SJCRH30 (cell line): ENCODE measurements at regions not wholly inside any gene's neighbourhood (a gene's known extent, or its start where the extent isn't known, plus 50 kb on each side); places are given as distances from the start of the nearest gene placed in this dataset.
A peak's percentile ranks its signal among the peaks of the same experiment; 100 is the strongest.

ENCODE experiments used
- DNase-seq, 2 experiments: peaks; one replicate each; pipeline ENCODE4 v3.0.0-alpha.2; 2015 to 2020
- H3K27ac ChIP-seq: fragments of 250-450 bp; sonication (Bioruptor Pico); 2 replicates; pipeline ENCODE4 v1.5.1; 2020; ENCODE audit warnings: mild to moderate bottlenecking, moderate library complexity
- H3K27me3 ChIP-seq: fragments of 250-450 bp; sonication (Bioruptor Pico); 2 replicates; pipeline ENCODE4 v1.5.1; 2020; ENCODE audit warnings: mild to moderate bottlenecking, moderate library complexity
- H3K36me3 ChIP-seq: fragments of 250-450 bp; sonication (Bioruptor Pico); 2 replicates; pipeline ENCODE4 v1.5.1; 2020; ENCODE audit warnings: mild to moderate bottlenecking, moderate library complexity
- H3K4me1 ChIP-seq: fragments of 250-450 bp; sonication (Bioruptor Pico); 2 replicates; pipeline ENCODE4 v1.5.1; 2020; ENCODE audit warnings: mild to moderate bottlenecking, moderate library complexity
- H3K4me3 ChIP-seq: fragments of 250-450 bp; sonication (Bioruptor Pico); 2 replicates; pipeline ENCODE4 v1.5.1; 2020; ENCODE audit warnings: mild to moderate bottlenecking, moderate library complexity
- H3K9me3 ChIP-seq: fragments of 250-450 bp; sonication (Bioruptor Pico); replicated peaks from 2 replicates; pipeline ENCODE4 v1.5.1; 2020; ENCODE audit warnings: mild to moderate bottlenecking, moderate library complexity

GRCh38 chr22:25368271-25368670 lies 148.8 kb downstream of the CRYBB2 start:
- Histone ChIP-seq H3K36me3 (peaks cover 14% of the 10 kb centered on the region), H3K27me3 (no peaks in the 10 kb centered on the region), H3K9me3 (no peaks in the 10 kb centered on the region), H3K4me1 (peaks cover 3% of the 10 kb centered on the region; the same call in 1 of the 2 replicates), H3K4me3 (no peak overlapping the region), H3K27ac (no peak overlapping the region)
- peak; percentile 31 to 39 for DNase-seq

DNA sequence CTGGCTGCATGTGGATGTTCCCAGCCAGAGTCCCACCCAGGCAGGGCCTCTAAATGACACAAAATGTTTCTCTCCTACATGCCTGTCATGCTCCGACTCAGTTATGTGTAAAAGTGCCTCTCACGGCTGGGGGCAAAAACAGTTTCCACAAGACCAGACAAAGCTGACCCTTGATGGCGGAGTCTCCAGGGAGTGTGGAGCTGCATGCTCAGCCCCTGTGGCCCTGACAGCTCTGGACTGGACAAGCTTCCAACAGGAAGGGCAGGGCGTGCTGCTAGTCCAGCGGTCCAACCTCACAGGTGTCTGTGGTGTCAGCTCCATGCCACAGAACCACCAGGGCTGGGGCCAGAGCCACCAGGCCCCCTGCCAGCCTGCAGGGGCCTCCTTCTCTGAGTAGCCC lies 149.6 kb downstream of the CRYBB2 start:
- no peaks in the 10 kb centered on the region for H3K27me3 ChIP-seq
- no peak for DNase-seq
- H3K27ac ChIP-seq: no peak overlapping the region
- no peak overlapping the region for H3K4me3 ChIP-seq
- H3K36me3 ChIP-seq: peaks cover 20% of the 10 kb centered on the region
- H3K4me1 ChIP-seq: peaks cover 3% of the 10 kb centered on the region; the same call in 1 of the 2 replicates
- no peaks in the 10 kb centered on the region for H3K9me3 ChIP-seq

GRCh38 chr22:25370322-25370721 lies 150.9 kb downstream of the CRYBB2 start:
- Histone ChIP-seq H3K36me3 (peaks cover 30% of the 10 kb centered on the region), H3K27ac (no peak overlapping the region), H3K27me3 (no peaks in the 10 kb centered on the region), H3K9me3 (no peaks in the 10 kb centered on the region), H3K4me3 (no peak overlapping the region), H3K4me1 (peaks cover 3% of the 10 kb centered on the region; the same call in 1 of the 2 replicates)
- no peak for DNase-seq

DNA sequence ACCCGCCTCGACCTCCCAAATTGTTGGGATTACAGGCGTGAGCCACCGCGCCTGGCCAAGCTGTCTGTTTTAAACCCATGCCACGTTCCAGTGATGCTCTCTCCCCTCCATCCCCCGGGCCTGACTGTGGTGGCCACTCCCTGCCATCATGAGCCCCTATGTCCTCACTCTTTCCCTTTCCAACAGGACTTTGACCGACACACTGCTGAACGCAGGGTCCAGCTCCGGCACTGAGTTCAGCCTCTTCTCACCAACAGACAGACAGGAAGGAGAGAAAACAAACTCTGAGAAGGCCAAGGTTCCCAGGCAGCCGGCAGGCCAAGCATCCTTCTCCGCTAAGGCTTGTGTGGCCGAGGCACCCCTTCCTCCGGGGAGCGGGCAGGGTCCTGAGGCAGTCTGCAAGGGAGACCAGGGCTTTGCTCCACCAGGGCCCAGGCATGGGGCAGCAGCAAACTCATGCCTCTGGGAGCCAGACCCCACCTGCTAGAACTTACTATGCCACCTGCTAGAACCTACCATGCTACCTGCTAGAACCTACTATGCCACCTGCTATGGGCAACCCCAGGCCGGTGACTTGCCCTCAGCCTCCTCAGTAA lies 152.7 kb downstream of the CRYBB2 start:
- Histone ChIP-seq H3K27ac (no peak overlapping the region), H3K4me1 (peaks cover 3% of the 10 kb centered on the region; the same call in 1 of the 2 replicates), H3K27me3 (no peaks in the 10 kb centered on the region), H3K4me3 (no peak overlapping the region), H3K9me3 (no peaks in the 10 kb centered on the region), H3K36me3 (peaks cover 34% of the 10 kb centered on the region)
- no peak for DNase-seq

DNA sequence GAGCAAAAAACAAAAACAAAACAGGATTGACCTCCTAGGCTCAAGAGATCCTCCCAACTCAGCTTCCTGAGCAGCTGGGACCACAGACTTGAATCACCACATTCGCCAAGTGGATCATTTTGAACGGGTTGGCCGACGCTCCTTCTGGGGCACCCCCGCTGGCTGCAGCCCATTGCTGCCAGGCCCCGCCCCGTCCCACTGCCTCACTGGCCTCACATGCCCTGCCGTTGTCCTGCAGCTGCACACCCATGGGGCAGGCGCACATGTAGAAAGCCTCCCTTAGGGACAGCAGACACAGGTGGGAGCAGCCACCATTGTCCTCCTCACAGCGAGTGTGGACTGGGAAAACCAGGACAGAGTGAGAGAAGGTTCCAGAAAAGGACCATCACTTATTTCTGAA lies 154.5 kb downstream of the CRYBB2 start:
- H3K4me3 ChIP-seq: no peak overlapping the region
- H3K27ac ChIP-seq: no peak overlapping the region
- DNase-seq: no peak
- H3K36me3 ChIP-seq: peaks cover 48% of the 10 kb centered on the region
- no peaks in the 10 kb centered on the region for H3K27me3 ChIP-seq
- no peaks in the 10 kb centered on the region for H3K9me3 ChIP-seq
- H3K4me1 ChIP-seq: peaks cover under 1% of the 10 kb centered on the region

GRCh38 chr22:25374869-25375268 lies 155.4 kb downstream of the CRYBB2 start:
- DNase-seq: no peak
- Histone ChIP-seq H3K4me3 (no peak overlapping the region), H3K27me3 (no peaks in the 10 kb centered on the region), H3K9me3 (no peaks in the 10 kb centered on the region), H3K27ac (no peak overlapping the region), H3K36me3 (peaks cover 57% of the 10 kb centered on the region), H3K4me1 (no peaks in the 10 kb centered on the region; the same call in 1 of the 2 replicates)

DNA sequence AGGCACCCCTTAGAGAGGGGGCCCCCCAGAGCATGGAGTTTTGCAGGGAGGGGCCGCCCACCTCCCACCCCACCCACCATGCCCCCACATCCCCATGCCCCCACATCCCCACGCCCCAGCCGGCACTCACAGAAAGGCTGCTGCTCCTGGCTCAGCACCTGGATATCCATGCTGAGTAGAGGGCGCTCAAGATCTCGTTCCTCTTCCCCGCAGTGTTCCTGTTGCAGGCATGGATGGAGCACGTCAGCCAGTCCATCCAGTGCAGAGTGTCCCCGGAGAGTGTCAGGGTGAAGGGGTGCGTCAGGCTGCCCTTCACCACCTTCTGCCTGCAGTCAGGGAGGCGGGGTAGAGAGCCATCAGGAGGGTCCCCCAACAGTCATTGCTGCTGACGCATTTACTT lies 156.2 kb downstream of the CRYBB2 start:
- no peak for DNase-seq
- Histone ChIP-seq H3K4me3 (no peak overlapping the region), H3K27ac (no peak overlapping the region), H3K36me3 (peaks cover 63% of the 10 kb centered on the region), H3K27me3 (no peaks in the 10 kb centered on the region), H3K4me1 (no peaks in the 10 kb centered on the region; the same call in 1 of the 2 replicates), H3K9me3 (no peaks in the 10 kb centered on the region)

DNA sequence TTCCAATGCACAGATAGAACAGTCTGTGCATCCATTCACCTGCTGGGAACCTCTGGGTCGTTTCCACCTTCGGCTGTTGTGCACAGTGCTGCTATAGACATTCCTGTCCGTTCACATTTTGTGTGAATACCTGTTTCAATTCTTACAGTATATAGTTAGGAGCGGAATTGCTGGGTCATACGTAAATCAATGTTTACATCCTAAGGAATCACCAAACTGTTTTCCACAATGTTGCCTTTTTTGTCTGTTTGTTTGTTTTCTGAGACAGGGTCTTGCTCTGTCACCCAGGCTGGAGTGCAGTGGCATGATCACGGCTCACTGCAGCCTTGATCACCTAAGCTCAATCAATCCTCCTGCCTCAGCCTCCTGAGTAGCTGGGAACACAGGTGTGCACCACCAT lies 158.3 kb downstream of the CRYBB2 start:
- Histone ChIP-seq H3K27ac (no peak overlapping the region), H3K4me1 (no peaks in the 10 kb centered on the region; the same call in 1 of the 2 replicates), H3K4me3 (no peak overlapping the region), H3K9me3 (no peaks in the 10 kb centered on the region), H3K36me3 (peaks cover 66% of the 10 kb centered on the region), H3K27me3 (no peaks in the 10 kb centered on the region)
- no peak for DNase-seq

DNA sequence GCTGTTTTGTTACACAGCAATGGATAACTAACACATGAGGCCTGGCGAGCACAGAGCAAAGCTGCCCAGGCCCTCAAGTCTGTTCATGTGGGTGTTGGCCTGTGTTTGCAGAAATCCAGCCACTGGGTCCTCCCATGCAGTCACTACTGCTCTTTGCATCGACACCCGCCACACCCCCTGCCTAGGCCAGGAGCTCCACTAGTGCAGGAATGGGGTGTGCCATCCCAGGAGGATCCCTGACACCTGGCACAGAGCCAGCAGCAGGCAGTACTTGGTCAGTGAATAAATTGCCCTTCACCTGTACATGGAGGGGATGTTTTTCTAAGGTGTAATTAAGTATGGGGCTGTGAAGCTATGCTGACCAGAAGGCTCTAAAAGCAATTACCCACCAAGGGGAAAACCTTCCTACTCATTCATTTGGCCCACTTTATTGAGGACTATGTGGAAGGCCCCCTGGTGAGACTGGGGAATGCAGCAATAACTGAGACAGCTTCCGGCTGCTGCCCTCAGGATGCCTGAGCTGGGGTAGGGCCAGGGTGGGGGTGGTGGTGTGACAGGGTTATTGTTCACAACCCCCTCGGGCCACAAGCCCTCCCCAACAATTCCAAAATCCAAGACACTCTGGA lies 160.8 kb downstream of the CRYBB2 start:
- Histone ChIP-seq H3K9me3 (no peaks in the 10 kb centered on the region), H3K27ac (no peak overlapping the region), H3K4me1 (no peaks in the 10 kb centered on the region; the same call in 1 of the 2 replicates), H3K27me3 (no peaks in the 10 kb centered on the region), H3K4me3 (no peak overlapping the region), H3K36me3 (peaks cover 47% of the 10 kb centered on the region)
- no peak for DNase-seq

DNA sequence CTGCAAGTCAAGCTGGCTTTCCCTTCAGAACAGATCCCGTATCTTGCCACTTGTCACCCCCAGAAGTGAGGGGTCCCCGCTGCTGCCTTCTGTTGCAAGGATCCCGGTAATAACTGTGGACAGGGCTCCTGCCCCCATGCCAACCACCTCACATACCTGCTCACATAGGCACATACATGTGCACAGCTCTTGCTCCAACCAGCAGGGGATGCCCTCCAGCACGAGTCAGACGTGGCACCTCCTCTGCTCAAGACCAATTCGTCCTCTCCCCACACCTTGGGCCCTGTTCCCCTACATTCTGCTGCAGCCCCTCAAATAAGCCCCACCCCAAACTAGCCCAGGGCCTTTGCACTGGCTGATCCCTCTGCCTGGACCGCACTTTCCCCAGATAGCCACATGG lies 163.3 kb downstream of the CRYBB2 start:
- Histone ChIP-seq H3K9me3 (no peaks in the 10 kb centered on the region), H3K27me3 (no peaks in the 10 kb centered on the region), H3K4me1 (no peaks in the 10 kb centered on the region; the same call in 1 of the 2 replicates), H3K27ac (no peak overlapping the region), H3K4me3 (no peak overlapping the region), H3K36me3 (peaks cover 36% of the 10 kb centered on the region)
- no peak for DNase-seq

- no peaks in the 10 kb centered on the region; the same call in none of the 2 replicates for H3K4me1 ChIP-seq
- DNase-seq: no peak
- H3K27me3 ChIP-seq: no peaks in the 10 kb centered on the region
- no peak overlapping the region for H3K27ac ChIP-seq
- H3K36me3 ChIP-seq: peaks cover 35% of the 10 kb centered on the region
- no peak overlapping the region for H3K4me3 ChIP-seq
- no peaks in the 10 kb centered on the region for H3K9me3 ChIP-seq
These were observed 163.9 kb downstream of the CRYBB2 start for GRCh38 chr22:25383278-25383820.

DNA sequence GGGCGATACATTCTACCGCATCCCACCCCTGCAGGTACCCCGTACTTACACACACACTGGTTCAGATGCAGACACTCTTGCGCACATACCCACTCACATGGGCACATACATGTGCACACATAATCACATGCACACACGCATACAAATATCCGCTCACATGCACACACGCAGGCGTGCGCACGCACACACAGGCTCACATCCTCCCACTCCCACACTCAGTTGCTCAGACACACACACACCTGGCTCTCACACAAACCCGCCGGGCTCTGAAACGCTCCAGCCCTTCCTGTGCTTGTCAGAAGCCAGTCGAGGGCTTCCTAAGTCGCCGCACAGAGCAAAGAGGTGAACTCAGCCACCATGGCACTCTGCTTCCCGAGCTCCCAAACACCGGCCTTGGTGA lies 164.5 kb downstream of the CRYBB2 start:
- H3K9me3 ChIP-seq: no peaks in the 10 kb centered on the region
- no peaks in the 10 kb centered on the region for H3K27me3 ChIP-seq
- H3K27ac ChIP-seq: no peak overlapping the region
- no peak overlapping the region for H3K4me3 ChIP-seq
- H3K36me3 ChIP-seq: peaks cover 30% of the 10 kb centered on the region
- no peak for DNase-seq
- H3K4me1 ChIP-seq: peaks cover 4% of the 10 kb centered on the region

DNA sequence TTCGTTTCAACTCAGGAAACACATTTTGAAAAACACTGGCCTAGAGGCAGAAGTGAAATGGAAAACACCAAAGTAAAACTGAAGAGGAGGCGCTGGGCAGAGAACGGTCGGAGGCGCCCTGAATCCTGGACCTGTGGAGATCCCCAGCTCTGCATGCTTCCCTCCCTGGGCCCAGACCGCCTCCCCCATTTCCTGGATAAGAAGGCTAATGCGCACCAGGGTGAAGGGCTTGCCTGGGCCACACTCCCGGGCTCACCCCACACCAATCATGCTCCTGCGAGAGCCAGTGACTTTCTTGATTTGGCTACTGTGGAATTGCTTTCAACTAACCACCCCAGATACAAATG lies 167.1 kb downstream of the CRYBB2 start:
- H3K27ac ChIP-seq: no peak overlapping the region
- peaks cover 6% of the 10 kb centered on the region; the same call in 1 of the 2 replicates for H3K36me3 ChIP-seq
- no peak overlapping the region for H3K4me3 ChIP-seq
- peaks cover 7% of the 10 kb centered on the region; the same call in 1 of the 2 replicates for H3K4me1 ChIP-seq
- no peak for DNase-seq
- H3K9me3 ChIP-seq: no peaks in the 10 kb centered on the region
- H3K27me3 ChIP-seq: no peaks in the 10 kb centered on the region

DNA sequence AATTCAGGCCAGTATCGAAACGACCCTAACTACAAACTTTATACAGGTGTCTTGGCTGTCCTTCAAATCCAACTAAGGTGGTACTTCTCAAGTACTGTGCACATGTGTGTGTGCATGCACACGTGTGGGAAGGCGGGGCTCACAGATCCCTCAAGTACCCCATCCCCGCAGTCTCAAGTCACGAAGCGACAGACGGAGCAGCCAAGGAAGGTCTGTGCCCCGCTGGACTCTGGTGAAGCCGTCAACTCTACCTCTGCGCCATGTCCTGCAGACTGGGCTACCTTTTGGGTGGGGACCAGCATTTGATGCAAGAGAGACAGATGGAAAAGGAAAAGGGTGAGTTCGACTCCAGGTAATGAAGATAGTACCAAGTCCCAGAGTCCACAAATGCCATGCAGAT lies 169.0 kb downstream of the CRYBB2 start:
- Histone ChIP-seq H3K4me3 (no peak overlapping the region), H3K9me3 (no peaks in the 10 kb centered on the region), H3K4me1 (peaks cover 7% of the 10 kb centered on the region), H3K27ac (no peak overlapping the region), H3K36me3 (peaks cover 4% of the 10 kb centered on the region; the same call in 1 of the 2 replicates), H3K27me3 (no peaks in the 10 kb centered on the region)
- DNase-seq: no peak

DNA sequence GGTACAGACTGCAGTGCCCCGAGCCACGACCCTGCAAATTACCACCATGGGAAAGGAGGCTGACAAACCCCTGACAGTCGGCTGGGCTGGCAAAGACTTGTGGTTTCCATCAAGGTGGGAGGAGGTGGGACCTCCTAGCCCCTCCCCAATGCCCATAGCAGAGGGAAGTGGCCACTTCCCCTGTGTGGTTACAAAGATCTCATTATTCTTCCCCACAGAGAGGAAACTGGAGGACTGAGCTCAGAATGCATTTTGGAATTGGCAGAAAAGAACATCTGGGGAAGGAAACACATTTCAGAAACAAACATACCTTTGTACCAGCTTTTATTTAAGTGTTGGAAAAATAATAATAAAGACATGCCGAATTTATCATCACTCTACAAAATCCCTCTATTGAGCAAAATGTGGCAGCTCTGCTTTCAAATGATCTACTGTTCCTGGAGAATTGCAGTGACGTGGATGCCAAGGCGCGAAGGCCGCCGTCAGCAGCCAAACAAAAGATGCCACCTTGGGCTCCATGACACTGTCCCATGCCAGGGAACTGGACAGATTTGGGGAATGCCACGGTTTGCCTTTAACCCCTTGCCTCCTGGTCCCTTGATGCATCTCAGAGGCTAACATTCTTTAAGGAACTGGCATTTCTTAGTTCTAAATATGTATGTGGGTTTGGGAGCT lies 169.6 kb downstream of the CRYBB2 start:
- Histone ChIP-seq H3K4me1 (peaks cover 10% of the 10 kb centered on the region), H3K4me3 (no peak overlapping the region), H3K9me3 (no peaks in the 10 kb centered on the region), H3K27ac (no peak overlapping the region), H3K36me3 (peaks cover 4% of the 10 kb centered on the region; the same call in 1 of the 2 replicates), H3K27me3 (no peaks in the 10 kb centered on the region)
- peak in 1 of 2 experiments; percentile 37 for DNase-seq
